Amniotic epithelial cell (primary cell): ENCODE measurements at regions not wholly inside any gene's neighbourhood (a gene's known extent, or its start where the extent isn't known, plus 50 kb on each side); places are given as distances from the start of the nearest gene placed in this dataset.

Experiments
- DNase-seq: peaks from one replicate; pipeline ENCODE4 v3.0.0-alpha.2; 2010; ENCODE audit warnings: low read depth

DNA sequence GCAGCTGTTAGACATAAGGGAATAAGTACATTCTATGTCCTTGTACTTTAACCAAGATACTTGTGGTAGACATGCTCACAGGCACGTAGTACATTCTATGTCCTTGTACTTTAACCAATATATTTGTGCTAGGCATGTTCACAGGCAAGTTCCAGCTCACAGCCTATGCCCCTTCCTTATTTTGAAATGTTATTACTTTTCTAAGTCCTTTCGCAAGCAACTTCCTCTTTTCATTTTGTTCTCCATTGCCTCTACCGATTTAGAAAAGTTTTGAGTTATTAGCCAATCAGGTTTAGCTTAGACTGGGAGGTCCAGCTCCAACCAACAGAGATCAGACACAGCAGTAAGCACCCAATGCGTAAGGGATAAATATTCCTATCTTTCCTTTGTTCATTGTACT, 60.1 kb upstream of the NUDT7 start:
- DNase-seq: no peak

DNA sequence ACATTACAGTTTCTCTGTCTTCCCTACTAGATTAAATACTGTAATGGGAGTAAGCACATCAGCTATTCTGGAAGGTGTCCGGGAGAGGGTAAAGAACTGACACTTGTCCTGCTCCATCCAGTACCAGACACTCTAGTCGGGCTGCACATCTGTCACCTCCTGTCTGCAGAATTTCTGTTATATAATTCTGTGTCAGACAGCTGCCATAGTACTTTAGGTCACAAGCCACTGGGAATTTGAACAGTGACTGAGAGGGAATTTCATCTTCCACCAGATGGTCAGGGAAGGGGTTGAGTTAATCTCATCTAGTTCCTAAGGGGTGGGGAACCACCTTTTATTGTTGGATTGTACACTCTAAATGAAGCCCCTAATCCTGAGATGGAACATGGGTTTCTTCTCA, 58.6 kb upstream of the NUDT7 start:
- DNase-seq: no peak

DNA sequence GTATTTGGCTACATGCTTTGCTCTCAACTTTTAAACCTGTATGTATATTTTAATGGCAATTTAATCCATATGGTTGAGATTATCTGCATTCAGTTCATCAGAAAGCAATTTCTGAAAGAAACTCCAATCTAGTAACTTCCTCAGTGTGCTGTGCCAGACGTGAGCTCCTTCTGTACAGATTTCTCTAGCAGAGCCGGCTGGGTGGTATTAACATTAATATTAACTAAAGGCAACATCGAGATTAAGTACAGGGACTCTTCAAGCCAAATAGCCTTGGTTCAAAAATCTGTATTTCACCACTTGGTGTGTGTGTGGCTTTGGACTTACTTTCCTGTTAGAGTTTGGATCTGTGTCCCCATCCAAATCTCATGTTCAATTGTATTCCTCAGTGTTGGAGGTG, 55.5 kb upstream of the NUDT7 start:
- no peak for DNase-seq

DNA sequence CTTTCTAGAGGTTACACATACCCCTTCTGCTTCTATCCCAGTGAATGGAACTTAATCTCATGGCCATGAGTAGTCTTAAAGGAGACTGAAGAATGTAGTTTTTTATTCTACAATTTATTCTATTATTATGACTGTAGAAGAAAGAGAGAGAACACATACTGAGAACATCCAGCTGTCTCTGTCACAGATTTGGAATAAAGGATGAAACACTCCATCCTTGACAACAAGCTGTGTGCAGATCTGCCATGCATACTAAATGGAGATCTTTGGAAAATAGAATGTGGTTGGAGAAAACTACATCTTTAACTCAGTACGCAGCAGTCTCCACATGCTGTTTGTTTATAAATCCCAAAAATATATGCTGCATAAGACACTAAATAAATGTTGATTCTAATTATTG, 54.1 kb upstream of the NUDT7 start:
- no peak for DNase-seq

DNA sequence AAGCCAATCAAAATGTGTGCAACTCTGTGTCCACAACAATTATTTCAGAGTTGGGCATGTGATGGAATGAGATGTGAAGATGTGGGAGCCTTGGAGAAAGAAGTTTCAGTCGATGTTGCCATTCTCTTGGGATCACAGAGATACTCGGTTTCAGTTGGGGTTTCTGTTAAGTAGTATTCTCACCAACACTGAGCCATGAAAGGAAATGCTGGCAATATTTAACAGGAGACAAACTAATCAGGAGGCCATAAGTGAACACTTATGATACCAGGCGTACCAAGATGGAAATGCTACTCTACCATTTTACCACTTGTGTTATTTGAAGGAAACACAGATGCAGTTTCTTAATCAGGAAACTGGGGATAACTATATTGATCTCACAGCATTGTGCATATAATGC, 53.3 kb upstream of the NUDT7 start:
- no peak for DNase-seq
